H1 (cell line): ENCODE measurements at regions not wholly inside any gene's neighbourhood (a gene's known extent, or its start where the extent isn't known, plus 50 kb on each side); places are given as distances from the start of the nearest gene placed in this dataset.

Experiments
- CTCF ChIA-PET: fragments of 300-600 bp; sonication (Branson Sonifier 250); formaldehyde crosslinking; loops from one replicate; lab custom pipeline; 2021; ENCODE audit not compliant: partially characterized antibody; lab: Charles Lee
- POLR2A ChIA-PET: fragments of 300-600 bp; sonication (Branson Sonifier 250); formaldehyde crosslinking; loops from one replicate; lab custom pipeline; 2021; ENCODE audit warnings: inconsistent platforms; ENCODE audit not compliant: partially characterized antibody; lab: Charles Lee
- DNase-seq, 2 experiments: peaks; one replicate each; pipeline versions ENCODE4 v3.0.0 to v3.0.0-alpha.2; 2010 to 2022; ENCODE audit warnings: low spot score in 2 of 2, low read depth in 1 of 2, mixed read lengths in 1 of 2
- FAIRE-seq: peaks from 2 replicates; lab custom pipeline; 2011; peaks lifted over from hg19 to GRCh38; lab: Jason Lieb, UNC
- H2AFZ ChIP-seq: 2 replicates; pipeline ENCODE4 v1.8.1; 2012; ENCODE audit warnings: low read length, inconsistent platforms
- H2AK5ac ChIP-seq: 2 replicates; pipeline ENCODE4 v1.6.1; 2013; ENCODE audit warnings: low read depth, low read length
- H2BK120ac ChIP-seq: replicated peaks from 2 replicates; pipeline ENCODE3; 2013; ENCODE audit warnings: low read depth, low read length, inconsistent platforms
- H2BK12ac ChIP-seq: 2 replicates; pipeline ENCODE4 v1.6.1; 2013; ENCODE audit warnings: low read depth, low read length
- H2BK15ac ChIP-seq: 2 replicates; pipeline ENCODE4 v1.6.1; 2013; ENCODE audit warnings: low read length
- H2BK20ac ChIP-seq: 2 replicates; pipeline ENCODE4 v1.6.1; 2013; ENCODE audit warnings: low read length
- H2BK5ac ChIP-seq: 2 replicates; pipeline ENCODE4 v1.6.1; 2013; ENCODE audit warnings: low read depth, low read length
- H3K14ac ChIP-seq: 2 replicates; pipeline ENCODE4 v1.6.1; 2013; ENCODE audit warnings: inconsistent platforms; ENCODE audit not compliant: insufficient read length
- H3K18ac ChIP-seq: 2 replicates; pipeline ENCODE4 v1.6.1; 2013; ENCODE audit warnings: low read length; ENCODE audit errors: extremely low read depth
- H3K23ac ChIP-seq: 2 replicates; pipeline ENCODE4 v1.6.1; 2013; ENCODE audit warnings: inconsistent platforms; ENCODE audit not compliant: insufficient read length
- H3K23me2 ChIP-seq: 2 replicates; pipeline ENCODE4 v1.6.1; 2013; ENCODE audit warnings: low read depth, low read length
- H3K27ac ChIP-seq: 2 replicates; pipeline ENCODE4 v1.6.1; 2011; ENCODE audit warnings: low read depth, low read length, inconsistent platforms
- H3K27me3 ChIP-seq, 4 experiments: replicated peaks in 1 of 4; 1 replicate in 1 of 4; 2 replicates in 3 of 4; pipeline versions ENCODE4 v1.6.1 to v1.8.1; 2011 to 2013; ENCODE audit warnings: low read length in 3 of 4, mild to moderate bottlenecking in 3 of 4, inconsistent platforms in 2 of 4, mixed read lengths in 2 of 4, moderate library complexity in 1 of 4; ENCODE audit not compliant: control insufficient read depth in 3 of 4, insufficient read depth in 3 of 4; ENCODE audit errors: extremely low read depth in 1 of 4
- H3K36me3 ChIP-seq, 4 experiments: 2 replicates each; pipeline versions ENCODE4 v1.6.1 to v1.8.1; 2011 to 2013; ENCODE audit warnings: mild to moderate bottlenecking in 4 of 4, low read length in 3 of 4, moderate library complexity in 2 of 4, control low read depth in 1 of 4, inconsistent platforms in 1 of 4; ENCODE audit not compliant: insufficient read depth in 4 of 4, control insufficient read depth in 2 of 4
- H3K4ac ChIP-seq: replicated peaks from 2 replicates; pipeline ENCODE3; 2013; ENCODE audit warnings: low read length, low read depth, mixed read lengths, inconsistent platforms; ENCODE audit not compliant: insufficient read length
- H3K4me1 ChIP-seq, 4 experiments: replicated peaks in 1 of 4; 1 replicate in 1 of 4; 2 replicates in 3 of 4; pipeline versions ENCODE4 v1.6.1 to v1.8.1; 2011 to 2013; ENCODE audit warnings: low read length in 3 of 4, inconsistent platforms in 2 of 4, mixed read lengths in 1 of 4; ENCODE audit not compliant: insufficient read depth in 4 of 4, control insufficient read depth in 3 of 4
- H3K4me2 ChIP-seq, 2 experiments: 2 replicates each; pipeline versions ENCODE4 v1.6.1 to v1.8.1; 2011 to 2013; ENCODE audit warnings: low read depth in 2 of 2, low read length in 2 of 2, control low read depth in 1 of 2, inconsistent platforms in 1 of 2, mild to moderate bottlenecking in 1 of 2; ENCODE audit not compliant: insufficient read depth in 1 of 2
- H3K4me3 ChIP-seq, 4 experiments: fragments of 200-600, 300-600 bp in 1 of 4; sonication (generic), shearing (Covaris generic), sonication (Bioruptor Twin) in 1 of 4; 2 replicates each; pipeline versions ENCODE4 v1.5.1 to v1.8.1; 2011 to 2016; ENCODE audit warnings: low read length in 4 of 4, low read depth in 3 of 4, control low read depth in 2 of 4, inconsistent platforms in 2 of 4, mild to moderate bottlenecking in 2 of 4, mixed read lengths in 1 of 4, moderate library complexity in 1 of 4; ENCODE audit not compliant: insufficient read depth in 2 of 4; ENCODE audit errors: extremely low read depth in 1 of 4
- H3K56ac ChIP-seq: replicated peaks from 2 replicates; pipeline ENCODE3; 2013; ENCODE audit warnings: low read depth, mild to moderate bottlenecking, mixed read lengths, low read length, inconsistent platforms; ENCODE audit not compliant: insufficient read length
- H3K79me1 ChIP-seq: 2 replicates; pipeline ENCODE4 v1.6.1; 2013; ENCODE audit warnings: low read depth, low read length, control low read depth
- H3K79me2 ChIP-seq, 2 experiments: 2 replicates each; pipeline versions ENCODE4 v1.6.1 to v1.8.1; 2012 to 2013; ENCODE audit warnings: low read length in 2 of 2, mild to moderate bottlenecking in 2 of 2, inconsistent platforms in 1 of 2; ENCODE audit not compliant: insufficient read depth in 2 of 2, control insufficient read depth in 1 of 2
- H3K9ac ChIP-seq, 4 experiments: replicated peaks in 1 of 4; 1 replicate in 1 of 4; 2 replicates in 3 of 4; pipeline versions ENCODE4 v1.6.1 to v1.8.1; 2011 to 2013; ENCODE audit warnings: low read depth in 3 of 4, low read length in 3 of 4, control low read depth in 2 of 4, mild to moderate bottlenecking in 2 of 4, moderate library complexity in 2 of 4, inconsistent platforms in 1 of 4; ENCODE audit errors: extremely low read depth in 1 of 4
- H3K9me3 ChIP-seq, 2 experiments: 2 replicates each; pipeline versions ENCODE4 v1.6.1 to v1.8.1; 2012 to 2013; ENCODE audit warnings: mild to moderate bottlenecking in 2 of 2, moderate library complexity in 2 of 2, control low read depth in 1 of 2, inconsistent platforms in 1 of 2, low read depth in 1 of 2, low read length in 1 of 2, mixed read lengths in 1 of 2; ENCODE audit not compliant: insufficient read depth in 2 of 2
- H4K20me1 ChIP-seq, 2 experiments: replicated peaks in 1 of 2; 2 replicates each; pipeline versions ENCODE3 to v1.8.1; 2011 to 2013; ENCODE audit warnings: inconsistent platforms in 2 of 2, low read length in 2 of 2, mild to moderate bottlenecking in 1 of 2; ENCODE audit not compliant: insufficient read depth in 2 of 2, control insufficient read depth in 1 of 2
- H4K5ac ChIP-seq: 2 replicates; pipeline ENCODE4 v1.6.1; 2013; ENCODE audit warnings: low read length, low read depth, mixed read lengths, inconsistent platforms; ENCODE audit not compliant: insufficient read length
- H4K8ac ChIP-seq: 2 replicates; pipeline ENCODE4 v1.8.0; 2013; ENCODE audit warnings: mild to moderate bottlenecking, moderate library complexity, low read length, inconsistent platforms; ENCODE audit not compliant: insufficient read depth; ENCODE audit errors: extremely low read depth
- H4K91ac ChIP-seq: replicated peaks from 2 replicates; pipeline ENCODE3; 2013; ENCODE audit warnings: low read length, mixed read lengths, inconsistent platforms; ENCODE audit not compliant: insufficient read length
- GABPA ChIP-seq: IDR thresholded peaks from 2 replicates; pipeline ENCODE4 v1.6.1; 2011; ENCODE audit warnings: mild to moderate bottlenecking, low read length, moderate library complexity, borderline replicate concordance; ENCODE audit not compliant: insufficient read depth
- RXRA ChIP-seq: IDR thresholded peaks from 2 replicates; pipeline ENCODE4 v1.6.1; 2011; ENCODE audit warnings: low read depth, mild to moderate bottlenecking, low read length, moderate library complexity; ENCODE audit not compliant: insufficient read depth
- WGBS, 2 experiments: shearing (Covaris generic) in 1 of 2; methylation state at CpG; one replicate each; pipeline versions ENCODE4 v1.1.6 to v1.1.7; 2013 to 2015; ENCODE audit warnings: low lambda C conversion rate in 2 of 2, mixed read lengths in 2 of 2, inconsistent platforms in 1 of 2, low coverage in 1 of 2, missing lambda C conversion rate in 1 of 2; ENCODE audit not compliant: insufficient replicate concordance in 2 of 2, insufficient coverage in 1 of 2, insufficient read length in 1 of 2; ENCODE audit errors: extremely low coverage in 1 of 2, missing lambda C conversion rate in 1 of 2; 5-methylcytosine and 5-hydroxymethylcytosine counted together

DNA sequence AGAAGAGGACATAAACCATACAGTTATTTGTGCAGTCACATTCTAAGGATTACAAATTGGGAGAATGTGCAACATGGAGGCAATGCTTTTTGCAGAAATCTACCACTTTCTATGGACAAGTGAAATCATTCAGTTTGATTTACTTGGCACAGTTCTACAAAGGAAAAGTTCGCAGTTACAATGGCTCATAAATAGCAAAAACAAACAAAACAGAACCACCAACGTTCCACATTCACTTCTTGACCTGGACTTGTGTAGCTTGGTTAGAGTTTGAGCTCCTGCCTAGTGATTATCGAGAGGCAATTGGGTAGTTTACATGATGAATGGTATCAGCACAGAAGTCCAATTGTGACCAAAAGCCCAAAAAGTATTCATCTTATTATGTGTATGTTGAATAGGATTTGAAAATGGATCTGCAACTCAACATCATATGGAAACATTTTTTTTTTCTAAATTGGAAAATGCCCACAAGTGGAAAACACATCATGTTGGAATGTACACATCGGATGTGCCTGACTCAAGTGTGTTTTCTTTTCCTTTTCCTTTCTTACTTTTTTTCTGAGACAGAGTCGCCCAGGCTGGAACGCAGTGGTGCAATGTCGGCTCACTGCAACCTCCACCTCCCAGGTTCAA is 123.8 kb downstream of the LUZP4 start:
- H3K27ac ChIP-seq = no peak overlapping the region
- no peak for DNase-seq

More for the DNA sequence above, 123.8 kb downstream of the LUZP4 start:
- Histone ChIP-seq H4K20me1 (no peaks in the 10 kb centered on the region), H2BK15ac (no peak overlapping the region), H3K9ac (no peak overlapping the region), H3K56ac (no peak overlapping the region), H3K4me3 (no peak overlapping the region), H4K5ac (no peak overlapping the region), H2BK20ac (no peak overlapping the region), H3K4me2 (no peak overlapping the region), H3K9me3 (no peaks in the 10 kb centered on the region), H2BK120ac (no peak overlapping the region), H3K36me3 (no peaks in the 10 kb centered on the region), H3K4me1 (no peaks in the 10 kb centered on the region), H3K23ac (no peak overlapping the region), H3K27me3 (no peaks in the 10 kb centered on the region; a peak in 1 of 7 replicates), H2AK5ac (no peak overlapping the region), H2BK5ac (no peak overlapping the region), H3K18ac (no peak overlapping the region), H3K79me1 (no peaks in the 10 kb centered on the region), H3K23me2 (no peaks in the 10 kb centered on the region), H3K14ac (no peak overlapping the region), H4K91ac (no peak overlapping the region), H4K8ac (no peak overlapping the region), H2AFZ (no peak overlapping the region), H3K79me2 (no peaks in the 10 kb centered on the region), H2BK12ac (no peak overlapping the region), H3K4ac (no peak overlapping the region)
- no peak for TF ChIP-seq RXRA
- no peak for TF ChIP-seq GABPA
- FAIRE-seq = no peak
- ChIA-PET CTCF (interaction anchor here (0.6 to 0.9 kb wide), 2 partner anchors 9 to 301 kb away, joined by 3 read pairs; no protein-coding TSS in a partner anchor), POLR2A (no interaction called here)
- 93% methylated on average over 3 of the region's 7 CpGs; no CpG with 5 or more reads in 1 of the 2 experiments for WGBS, 2 experiments
